Fibroblast of pulmonary artery (primary cell): ENCODE measurements at regions not wholly inside any gene's neighbourhood (a gene's known extent, or its start where the extent isn't known, plus 50 kb on each side); places are given as distances from the start of the nearest gene placed in this dataset.

Experiments
- DNase-seq: peaks from one replicate; pipeline ENCODE4 v3.0.0-alpha.2; 2010; ENCODE audit warnings: low read depth
- H3K4me3 ChIP-seq: replicated peaks from 2 replicates; pipeline ENCODE4 v1.5.1; 2011; ENCODE audit warnings: low read depth, mild to moderate bottlenecking, control low read depth, low read length, moderate library complexity
- CTCF ChIP-seq: IDR thresholded peaks from 2 replicates; pipeline ENCODE4 v1.5.1; 2011; ENCODE audit warnings: mild to moderate bottlenecking, control low read depth, low read length, inconsistent platforms; ENCODE audit errors: missing control alignments

GRCh38 chr3:166743481-166744134 is 636.5 kb downstream of the ZBBX start:
- TF ChIP-seq CTCF = no peak
- DNase-seq = no peak
- no peak overlapping the region for H3K4me3 ChIP-seq

GRCh38 chr3:166734734-166735133 is 645.4 kb downstream of the ZBBX start:
- no peak for DNase-seq
- H3K4me3 ChIP-seq = no peak overlapping the region
- no peak for TF ChIP-seq CTCF

- no peak for TF ChIP-seq CTCF
- no peak overlapping the region for H3K4me3 ChIP-seq
- DNase-seq = no peak
Measured at GRCh38 chr3:166731701-166732100, 648.4 kb downstream of the ZBBX start.

GRCh38 chr3:166721466-166721865 is 658.6 kb downstream of the ZBBX start:
- H3K4me3 ChIP-seq = no peak overlapping the region
- no peak for DNase-seq
- no peak for TF ChIP-seq CTCF

- DNase-seq = no peak
- no peak overlapping the region for H3K4me3 ChIP-seq
- no peak for TF ChIP-seq CTCF
Measured at GRCh38 chr3:166714206-166714605, 665.9 kb downstream of the ZBBX start.

- no peak for DNase-seq
- TF ChIP-seq CTCF = no peak
Measured at GRCh38 chr3:166713787-166714186, 666.3 kb downstream of the ZBBX start.

GRCh38 chr3:166706094-166706493 is 674.0 kb downstream of the ZBBX start:
- TF ChIP-seq CTCF = no peak
- no peak for DNase-seq
- H3K4me3 ChIP-seq = no peak overlapping the region

More at GRCh38 chr3:166713787-166714186, 666.3 kb downstream of the ZBBX start:
- H3K4me3 ChIP-seq = no peak overlapping the region
